ENCODE measurements at regions not wholly inside any gene's neighbourhood (a gene's known extent, or its start where the extent isn't known, plus 50 kb on each side); places are given as distances from the start of the nearest gene placed in this dataset.

DNA sequence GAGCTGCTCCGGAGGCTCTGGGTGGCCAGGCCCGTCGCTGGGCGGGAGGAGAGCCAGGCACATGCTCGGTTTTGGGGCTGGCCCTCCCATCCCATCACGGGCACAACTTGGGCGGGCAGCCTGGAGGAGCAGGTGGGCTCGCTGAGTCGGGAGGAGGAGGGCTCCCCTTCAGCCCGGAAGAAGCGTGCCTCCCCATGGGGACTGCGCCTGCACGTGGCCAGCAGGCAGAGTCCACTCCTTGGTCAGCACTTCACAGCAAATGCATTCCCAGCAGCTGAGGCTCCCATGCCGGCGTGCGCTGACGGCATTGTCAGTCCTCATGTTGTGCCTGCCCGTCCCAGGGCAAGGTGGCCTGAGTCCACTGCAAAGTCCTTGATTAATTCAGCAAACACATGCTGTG is 1281.7 kb downstream of the BRD1 start:
- no peak overlapping the region for H2AK9ac ChIP-seq (replicated peaks; ENCODE audit: low read depth, low read length, poor library complexity)
- no peak overlapping the region for H2AK5ac ChIP-seq (ENCODE audit: low read depth, low read length)
- BruUV-seq (replicated peaks) = no TSS peak
- no peak overlapping the region for H3K9ac ChIP-seq (ENCODE audit: low read depth, low read length)
- H3K18ac ChIP-seq (ENCODE audit: low read depth, low read length) = no peak overlapping the region
- H3K9me3 ChIP-seq (ENCODE audit: control insufficient read depth, insufficient read depth, low read length) = peaks cover 74% of the 10 kb centered on the region
- ChIA-PET POLR2A (ENCODE audit: unreplicated experiment) (no interaction called here), CTCF (no interaction called here)
- H3K4me3 ChIP-seq (ENCODE audit: insufficient read depth, low read depth, low read length) = no peak overlapping the region
- TF ChIP-seq, protein P1, sequence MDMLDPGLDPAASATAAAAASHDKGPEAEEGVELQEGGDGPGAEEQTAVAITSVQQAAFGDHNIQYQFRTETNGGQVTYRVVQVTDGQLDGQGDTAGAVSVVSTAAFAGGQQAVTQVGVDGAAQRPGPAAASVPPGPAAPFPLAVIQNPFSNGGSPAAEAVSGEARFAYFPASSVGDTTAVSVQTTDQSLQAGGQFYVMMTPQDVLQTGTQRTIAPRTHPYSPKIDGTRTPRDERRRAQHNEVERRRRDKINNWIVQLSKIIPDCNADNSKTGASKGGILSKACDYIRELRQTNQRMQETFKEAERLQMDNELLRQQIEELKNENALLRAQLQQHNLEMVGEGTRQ (IDR thresholded peaks at IDR 0.05; ENCODE audit: low read depth, low read length) = no peak
- TF ChIP-seq, protein P2, sequence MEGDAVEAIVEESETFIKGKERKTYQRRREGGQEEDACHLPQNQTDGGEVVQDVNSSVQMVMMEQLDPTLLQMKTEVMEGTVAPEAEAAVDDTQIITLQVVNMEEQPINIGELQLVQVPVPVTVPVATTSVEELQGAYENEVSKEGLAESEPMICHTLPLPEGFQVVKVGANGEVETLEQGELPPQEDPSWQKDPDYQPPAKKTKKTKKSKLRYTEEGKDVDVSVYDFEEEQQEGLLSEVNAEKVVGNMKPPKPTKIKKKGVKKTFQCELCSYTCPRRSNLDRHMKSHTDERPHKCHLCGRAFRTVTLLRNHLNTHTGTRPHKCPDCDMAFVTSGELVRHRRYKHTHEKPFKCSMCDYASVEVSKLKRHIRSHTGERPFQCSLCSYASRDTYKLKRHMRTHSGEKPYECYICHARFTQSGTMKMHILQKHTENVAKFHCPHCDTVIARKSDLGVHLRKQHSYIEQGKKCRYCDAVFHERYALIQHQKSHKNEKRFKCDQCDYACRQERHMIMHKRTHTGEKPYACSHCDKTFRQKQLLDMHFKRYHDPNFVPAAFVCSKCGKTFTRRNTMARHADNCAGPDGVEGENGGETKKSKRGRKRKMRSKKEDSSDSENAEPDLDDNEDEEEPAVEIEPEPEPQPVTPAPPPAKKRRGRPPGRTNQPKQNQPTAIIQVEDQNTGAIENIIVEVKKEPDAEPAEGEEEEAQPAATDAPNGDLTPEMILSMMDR (conservative IDR thresholded peaks at IDR 0.05; ENCODE audit: low read depth, low read length) = no peak
- TF ChIP-seq MXI1 (IDR thresholded peaks at IDR 0.05; ENCODE audit: borderline replicate concordance, low read depth, low read length) = no peak
- TF ChIP-seq NFE2L2 (IDR thresholded peaks at IDR 0.05; ENCODE audit: low read depth, low read length) = no peak
- no peak for TF ChIP-seq FOS (IDR thresholded peaks at IDR 0.05; ENCODE audit: low read depth, low read length)
- TF ChIP-seq CEBPB (IDR thresholded peaks at IDR 0.05; ENCODE audit: low read depth, low read length) = no peak
- TF ChIP-seq RFX5 (IDR thresholded peaks at IDR 0.05; ENCODE audit: low read depth, low read length) = no peak
- TF ChIP-seq BHLHE40 (IDR thresholded peaks at IDR 0.05; ENCODE audit: low read depth, low read length) = no peak
- TF ChIP-seq MAZ (IDR thresholded peaks at IDR 0.05; ENCODE audit: borderline replicate concordance, low read depth, low read length) = no peak
- TF ChIP-seq POLR2A (IDR thresholded peaks at IDR 0.05; ENCODE audit: low read depth, low read length) = no peak
- TF ChIP-seq, protein P3, sequence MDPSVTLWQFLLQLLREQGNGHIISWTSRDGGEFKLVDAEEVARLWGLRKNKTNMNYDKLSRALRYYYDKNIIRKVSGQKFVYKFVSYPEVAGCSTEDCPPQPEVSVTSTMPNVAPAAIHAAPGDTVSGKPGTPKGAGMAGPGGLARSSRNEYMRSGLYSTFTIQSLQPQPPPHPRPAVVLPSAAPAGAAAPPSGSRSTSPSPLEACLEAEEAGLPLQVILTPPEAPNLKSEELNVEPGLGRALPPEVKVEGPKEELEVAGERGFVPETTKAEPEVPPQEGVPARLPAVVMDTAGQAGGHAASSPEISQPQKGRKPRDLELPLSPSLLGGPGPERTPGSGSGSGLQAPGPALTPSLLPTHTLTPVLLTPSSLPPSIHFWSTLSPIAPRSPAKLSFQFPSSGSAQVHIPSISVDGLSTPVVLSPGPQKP (IDR thresholded peaks at IDR 0.05; ENCODE audit: borderline replicate concordance, low read depth, low read length) = no peak
- no peak for TF ChIP-seq RCOR1 (IDR thresholded peaks at IDR 0.05; ENCODE audit: insufficient replicate concordance, low read length)
- TF ChIP-seq MAFK (IDR thresholded peaks at IDR 0.05; ENCODE audit: low read depth, low read length) = no peak
- H3K14ac ChIP-seq (replicated peaks; ENCODE audit: low read depth, low read length) = no peak overlapping the region
- H2BK5ac ChIP-seq (ENCODE audit: low read depth, low read length, poor library complexity, severe bottlenecking) = no peak overlapping the region
- H4K20me1 ChIP-seq (ENCODE audit: insufficient read depth, low read length) = no peaks in the 10 kb centered on the region
- H3K36me3 ChIP-seq (ENCODE audit: control insufficient read depth, insufficient read depth, low read length) = no peaks in the 10 kb centered on the region
- no peaks in the 10 kb centered on the region for H3K9me1 ChIP-seq (ENCODE audit: insufficient read depth, low read length)
- H4K8ac ChIP-seq (ENCODE audit: low read depth in 2 of 2, low read length in 2 of 2) = no peak overlapping the region
- H2BK20ac ChIP-seq (ENCODE audit: low read depth, low read length) = no peak overlapping the region
- no peaks in the 10 kb centered on the region for H3K4me1 ChIP-seq (ENCODE audit: control insufficient read depth, insufficient read depth, low read length)
- dilution Hi-C loops (cut with HindIII; ENCODE audit: low sequenced_read_pairs, unreplicated experiment) = no loop called here
- ATAC-seq (ENCODE audit: low read depth) (no peak), DNase-seq (no peak)
- no peak overlapping the region for H3K27ac ChIP-seq (ENCODE audit: insufficient read depth, low read length)
- H3K4ac ChIP-seq (ENCODE audit: low read depth, low read length) = no peak overlapping the region
- no peak overlapping the region for H4K91ac ChIP-seq (ENCODE audit: insufficient read depth, low read depth, low read length)
- H3K4me2 ChIP-seq (ENCODE audit: low read depth, low read length) = no peak overlapping the region
- H3K23ac ChIP-seq (ENCODE audit: low read depth, low read length) = no peak overlapping the region
- no peaks in the 10 kb centered on the region for H3K79me1 ChIP-seq (ENCODE audit: low read depth in 1 of 2, low read length in 2 of 2)
- H2AFZ ChIP-seq (replicated peaks; ENCODE audit: low read length, poor library complexity) = no peak overlapping the region
- no peaks in the 10 kb centered on the region for H3K27me3 ChIP-seq (ENCODE audit: control insufficient read depth, insufficient read depth, low read length)
- H3K56ac ChIP-seq (ENCODE audit: extremely low read depth, insufficient read depth, low read length) = no peak overlapping the region
- no peak overlapping the region for H2BK15ac ChIP-seq (ENCODE audit: low read depth, low read length)
- intact Hi-C loops (cut with micrococcal nuclease) = no loop called here
- H2BK120ac ChIP-seq (ENCODE audit: low read depth, low read length) = no peak overlapping the region
- 89% methylated on average over 5 of the region's 18 CpGs; no CpG with 5 or more reads in 1 of the 2 experiments for WGBS, 2 experiments (ENCODE audit: extremely low coverage in 2 of 2, insufficient read length in 1 of 2)
- in situ Hi-C loops (cut with MboI; ENCODE audit: low sequenced_read_pairs) = no loop called here
- H4K5ac ChIP-seq (ENCODE audit: low read depth, low read length) = no peak overlapping the region

Data from IMR-90 (cell line).